Lung (tissue), 11 donors: ENCODE measurements at regions not wholly inside any gene's neighbourhood (a gene's known extent, or its start where the extent isn't known, plus 50 kb on each side); places are given as distances from the start of the nearest gene placed in this dataset.

Source experiments
- ATAC-seq: fragments of 200-7000 bp; cut with Tn5 transposase; one replicate; pipeline ENCODE4 v1.9.1; 2020; ENCODE audit warnings: moderate number of reproducible peaks; ENCODE audit not compliant: insufficient read depth, low FRiP score
- DNase-seq, 3 donors: peaks; one replicate each; pipeline ENCODE4 v3.0.0-alpha.2; 2013 to 2017
- H3K27ac ChIP-seq, 2 donors: one replicate each; pipeline ENCODE4 v1.5.1; 2013; ENCODE audit warnings: mild to moderate bottlenecking in 2 of 2, moderate library complexity in 2 of 2, control low read depth in 1 of 2, inconsistent platforms in 1 of 2, low read depth in 1 of 2, low read length in 1 of 2
- H3K27me3 ChIP-seq, 3 donors: one replicate each; pipeline ENCODE4 v1.5.1; 2013; ENCODE audit warnings: low read length in 2 of 3; ENCODE audit not compliant: control insufficient read depth in 3 of 3, insufficient read depth in 3 of 3
- H3K36me3 ChIP-seq, 4 donors: one replicate each; pipeline ENCODE4 v1.5.1; 2013; ENCODE audit warnings: low read length in 4 of 4, mild to moderate bottlenecking in 1 of 4, moderate library complexity in 1 of 4; ENCODE audit not compliant: control insufficient read depth in 4 of 4, insufficient read depth in 4 of 4
- H3K4me1 ChIP-seq, 5 donors: one replicate each; pipeline ENCODE4 v1.5.1; 2013; ENCODE audit warnings: low read length in 5 of 5, mild to moderate bottlenecking in 2 of 5, moderate library complexity in 1 of 5; ENCODE audit not compliant: control insufficient read depth in 5 of 5, insufficient read depth in 5 of 5
- H3K4me3 ChIP-seq: one replicate; pipeline ENCODE4 v1.5.1; 2013; ENCODE audit warnings: mild to moderate bottlenecking, control low read depth, moderate library complexity
- H3K9ac ChIP-seq, 2 donors: one replicate each; pipeline ENCODE4 v1.5.1; 2013; ENCODE audit warnings: low read length in 2 of 2, control low read depth in 1 of 2; ENCODE audit not compliant: insufficient read depth in 1 of 2
- H3K9me3 ChIP-seq, 4 donors: one replicate each; pipeline ENCODE4 v1.5.1; 2013; ENCODE audit warnings: low read length in 3 of 4, mild to moderate bottlenecking in 1 of 4, moderate library complexity in 1 of 4; ENCODE audit not compliant: control insufficient read depth in 4 of 4, insufficient read depth in 3 of 4
- CTCF ChIP-seq: IDR thresholded peaks from 2 replicates; pipeline ENCODE4 v1.5.1; 2012; ENCODE audit warnings: mild to moderate bottlenecking; ENCODE audit errors: control extremely low read depth, extremely low read depth
- WGBS, 2 donors: extraction: QIAGEN DNeasy Blood & Tissue Kit; methylation state at CpG; one replicate each; pipeline ENCODE4 v1.1.7; 2013; 5-methylcytosine and 5-hydroxymethylcytosine counted together
- donor health status: control.
- donor health status: control.
- donor health status: Bipolar disorder and iron deficiency.
- donor health status: healthy.
- donor health status: DM: yes; HTN: yes; CAD: no.

- ATAC-seq (no peak), DNase-seq (no peak)
- no peaks in the 10 kb centered on the region for H3K9me3 ChIP-seq
- TF ChIP-seq CTCF: no peak
- H3K4me3 ChIP-seq: no peak overlapping the region
- 63 to 70% methylated on average over 10 of the region's 10 CpGs for WGBS, 2 donors
- H3K36me3 ChIP-seq: no peaks in the 10 kb centered on the region
- H3K27me3 ChIP-seq: peaks cover 0 to 38% (median 9%) of the 10 kb centered on the region in 3 donors
- H3K27ac ChIP-seq: no peak overlapping the region
- peaks cover 0 to 5% (median 0%) of the 10 kb centered on the region in 5 donors for H3K4me1 ChIP-seq
- H3K9ac ChIP-seq: no peak overlapping the region
These were observed 61.7 kb upstream of the IRX4 start for GRCh38 chr5:1944408-1944807.

- Histone ChIP-seq H3K9ac (no peak overlapping the region), H3K4me1 (peaks cover 0 to 5% (median 0%) of the 10 kb centered on the region in 5 donors), H3K4me3 (no peak overlapping the region), H3K36me3 (no peaks in the 10 kb centered on the region), H3K27me3 (peaks cover 0 to 38% (median 9%) of the 10 kb centered on the region in 3 donors), H3K9me3 (no peaks in the 10 kb centered on the region), H3K27ac (no peak overlapping the region)
- 89 to 93% methylated on average over 11 of the region's 11 CpGs for WGBS, 2 donors
- no peak for TF ChIP-seq CTCF
- ATAC-seq: no peak
- DNase-seq: no peak
These were observed 60.8 kb upstream of the IRX4 start for GRCh38 chr5:1943481-1943880.

GRCh38 chr5:1942630-1943029 is 59.9 kb upstream of the IRX4 start:
- peaks cover 0 to 5% (median 0%) of the 10 kb centered on the region in 5 donors for H3K4me1 ChIP-seq
- no peak for TF ChIP-seq CTCF
- H3K9ac ChIP-seq: no peak overlapping the region
- H3K36me3 ChIP-seq: no peaks in the 10 kb centered on the region
- ATAC-seq: no peak
- peaks cover 0 to 36% (median 9%) of the 10 kb centered on the region in 3 donors for H3K27me3 ChIP-seq
- H3K9me3 ChIP-seq: no peaks in the 10 kb centered on the region
- DNase-seq: no peak
- H3K4me3 ChIP-seq: no peak overlapping the region
- H3K27ac ChIP-seq: no peak overlapping the region
- 92 to 99% methylated on average over 5 of the region's 5 CpGs for WGBS, 2 donors

GRCh38 chr5:1942158-1942557 is 59.4 kb upstream of the IRX4 start:
- Histone ChIP-seq H3K27ac (no peak overlapping the region), H3K4me3 (no peak overlapping the region), H3K4me1 (peaks cover 0 to 5% (median 0%) of the 10 kb centered on the region in 5 donors), H3K9me3 (no peaks in the 10 kb centered on the region), H3K9ac (no peak overlapping the region), H3K27me3 (peaks cover 0 to 36% (median 9%) of the 10 kb centered on the region in 3 donors), H3K36me3 (no peaks in the 10 kb centered on the region)
- ATAC-seq (no peak), DNase-seq (no peak)
- no peak for TF ChIP-seq CTCF
- 93 to 97% methylated on average over 1 of the region's 1 CpG for WGBS, 2 donors
